Brain microvascular endothelial cell (primary cell): ENCODE measurements at regions not wholly inside any gene's neighbourhood (a gene's known extent, or its start where the extent isn't known, plus 50 kb on each side); places are given as distances from the start of the nearest gene placed in this dataset.

Experiments used
- DNase-seq: peaks from one replicate; pipeline ENCODE4 v3.0.0-alpha.2; 2020
- H3K27ac ChIP-seq: fragments of 250-450 bp; sonication (Bioruptor Pico); 2 replicates; pipeline ENCODE4 v1.5.1; 2020; ENCODE audit warnings: mild to moderate bottlenecking, moderate library complexity
- H3K27me3 ChIP-seq: fragments of 250-450 bp; sonication (Bioruptor Pico); replicated peaks from 2 replicates; pipeline ENCODE4 v1.5.1; 2020; ENCODE audit warnings: mild to moderate bottlenecking
- H3K36me3 ChIP-seq: fragments of 250-450 bp; sonication (Bioruptor Pico); replicated peaks from 2 replicates; pipeline ENCODE4 v1.5.1; 2020; ENCODE audit warnings: mild to moderate bottlenecking
- H3K4me3 ChIP-seq: 2 replicates; pipeline ENCODE4 v1.5.1; 2011; ENCODE audit warnings: low read depth, mild to moderate bottlenecking, control low read depth, low read length, moderate library complexity
- CTCF ChIP-seq: IDR thresholded peaks from 2 replicates; pipeline ENCODE4 v1.5.1; 2011; ENCODE audit warnings: low read depth, mild to moderate bottlenecking, moderate library complexity, low read length, control low read depth, inconsistent platforms; ENCODE audit errors: missing control alignments
- in situ Hi-C: cut with HindIII; loops from 2 replicates; pipeline ENCODE4 v1.10.0; 2017; ENCODE audit warnings: low sequenced_read_pairs, low pct_ligation_motif_present

GRCh38 chr6:4191271-4191721 lies 55.9 kb upstream of the ECI2 start:
- Histone ChIP-seq H3K27ac (no peak overlapping the region), H3K27me3 (no peaks in the 10 kb centered on the region), H3K36me3 (no peaks in the 10 kb centered on the region), H3K4me3 (no peak overlapping the region)
- no peak for DNase-seq
- in situ Hi-C loops = no loop called here
- TF ChIP-seq CTCF = no peak

DNA sequence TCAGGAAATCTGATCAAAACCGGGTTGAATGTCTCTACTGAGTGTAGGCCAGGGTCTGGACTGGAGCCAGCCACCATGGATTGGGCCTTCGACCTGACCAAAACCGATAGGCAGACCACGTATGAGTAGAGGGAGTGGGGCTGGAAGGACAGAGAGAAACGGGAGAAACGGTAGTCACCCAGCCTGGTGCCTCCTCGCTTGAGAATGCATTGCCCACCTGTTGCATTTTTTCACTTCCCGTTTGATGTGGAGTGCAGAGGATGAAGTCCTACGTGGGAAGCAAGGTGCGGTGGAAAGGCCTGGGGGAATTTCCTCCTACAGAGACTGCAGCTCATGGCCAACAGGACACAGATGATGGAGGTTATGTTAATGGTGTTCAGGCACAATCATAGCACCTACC lies 53.9 kb upstream of the ECI2 start:
- no peak overlapping the region for H3K27ac ChIP-seq
- no peak for DNase-seq
- H3K4me3 ChIP-seq = no peak overlapping the region
- H3K27me3 ChIP-seq = no peaks in the 10 kb centered on the region
- no peak for TF ChIP-seq CTCF
- in situ Hi-C loops = no loop called here
- no peaks in the 10 kb centered on the region for H3K36me3 ChIP-seq

GRCh38 chr6:4188801-4189200 lies 53.4 kb upstream of the ECI2 start:
- Histone ChIP-seq H3K4me3 (no peak overlapping the region), H3K36me3 (no peaks in the 10 kb centered on the region), H3K27ac (no peak overlapping the region), H3K27me3 (no peaks in the 10 kb centered on the region)
- DNase-seq = no peak
- in situ Hi-C loops = no loop called here
- TF ChIP-seq CTCF = no peak

GRCh38 chr6:4187480-4187879 lies 52.1 kb upstream of the ECI2 start:
- DNase-seq = no peak
- Histone ChIP-seq H3K27ac (no peak overlapping the region), H3K4me3 (no peak overlapping the region), H3K36me3 (no peaks in the 10 kb centered on the region), H3K27me3 (no peaks in the 10 kb centered on the region)
- in situ Hi-C loops = no loop called here
- no peak for TF ChIP-seq CTCF

GRCh38 chr6:4186385-4186784 lies 51.0 kb upstream of the ECI2 start:
- no peak overlapping the region for H3K27ac ChIP-seq
- DNase-seq = no peak
- TF ChIP-seq CTCF = no peak
- in situ Hi-C loops = no loop called here
- H3K36me3 ChIP-seq = no peaks in the 10 kb centered on the region
- no peak overlapping the region for H3K4me3 ChIP-seq
- H3K27me3 ChIP-seq = no peaks in the 10 kb centered on the region

DNA sequence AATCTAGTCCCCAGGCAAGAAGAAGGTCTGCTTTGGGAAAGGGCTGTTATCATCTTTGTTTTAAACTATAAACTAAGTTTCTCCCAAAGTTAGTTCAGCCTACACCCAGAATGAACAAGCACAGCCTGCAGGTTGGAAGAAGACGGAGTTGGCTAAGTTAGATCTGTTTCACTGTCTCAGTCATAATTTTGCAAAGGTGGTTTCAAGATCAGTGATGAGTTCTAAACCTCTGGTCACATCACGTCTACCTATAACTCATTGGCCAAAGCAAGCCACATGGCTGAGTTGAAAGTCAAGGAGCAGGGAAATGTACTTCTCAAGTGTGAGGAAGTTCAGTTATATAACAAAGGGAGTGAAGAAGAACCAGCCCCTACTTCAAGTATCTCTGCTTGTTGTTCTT lies 50.5 kb upstream of the ECI2 start:
- no peak for TF ChIP-seq CTCF
- in situ Hi-C loops = no loop called here
- Histone ChIP-seq H3K27ac (no peak overlapping the region), H3K4me3 (no peak overlapping the region), H3K36me3 (no peaks in the 10 kb centered on the region), H3K27me3 (no peaks in the 10 kb centered on the region)
- DNase-seq = no peak
